ENCODE measurements at regions not wholly inside any gene's neighbourhood (a gene's known extent, or its start where the extent isn't known, plus 50 kb on each side); places are given as distances from the start of the nearest gene placed in this dataset.

DNA sequence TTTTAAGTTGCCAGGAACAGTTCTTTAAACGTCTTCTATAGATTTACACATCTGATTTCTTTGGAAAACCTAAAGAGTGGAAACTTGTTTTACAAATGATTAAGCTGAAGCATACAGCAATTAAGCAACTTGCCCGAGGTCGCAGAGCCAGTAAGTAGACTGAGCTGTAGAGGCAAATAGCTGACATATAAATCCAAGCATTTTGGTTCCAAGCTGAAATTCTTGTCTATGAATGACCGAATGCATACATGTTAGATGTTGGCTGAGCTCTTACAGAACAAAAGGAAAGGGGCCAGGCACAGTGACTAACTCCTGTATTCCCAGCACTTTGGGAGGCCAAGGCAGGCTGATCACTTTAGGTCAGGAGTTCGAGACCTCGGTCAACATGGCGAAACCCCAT lies 101.8 kb upstream of the SGK1 start:
- TF ChIP-seq ZNF274 (IDR thresholded peaks at IDR 0.05; ENCODE audit: borderline replicate concordance, extremely low read depth, low read length) (no peak), TAF1 (IDR thresholded peaks at IDR 0.05; ENCODE audit: low read depth, low read length) (no peak), EZH2 (IDR thresholded peaks at IDR 0.05; ENCODE audit: low read depth, low read length, severe bottlenecking) (no peak), SIN3A (conservative IDR thresholded peaks at IDR 0.05 in 1 of 2, IDR thresholded peaks at IDR 0.05 in 1 of 2; ENCODE audit: low read depth in 1 of 2, low read length in 2 of 2) (no peak), RNF2 (IDR thresholded peaks at IDR 0.05; ENCODE audit: borderline replicate concordance, low read depth, low read length, missing control alignments, poor library complexity, severe bottlenecking) (no peak), SRF (IDR thresholded peaks at IDR 0.05; ENCODE audit: low read depth, low read length) (no peak), SP1 (IDR thresholded peaks at IDR 0.05; ENCODE audit: low read depth, low read length) (no peak), JUND (IDR thresholded peaks at IDR 0.05; ENCODE audit: low read length) (no peak), POLR2A (IDR thresholded peaks at IDR 0.05; ENCODE audit: control extremely low read depth in 1 of 2, low read depth in 2 of 2, low read length in 2 of 2) (no peak), RFX5 (IDR thresholded peaks at IDR 0.05; ENCODE audit: borderline replicate concordance, low read depth, low read length) (no peak)
- TF ChIP-seq, protein P1, sequence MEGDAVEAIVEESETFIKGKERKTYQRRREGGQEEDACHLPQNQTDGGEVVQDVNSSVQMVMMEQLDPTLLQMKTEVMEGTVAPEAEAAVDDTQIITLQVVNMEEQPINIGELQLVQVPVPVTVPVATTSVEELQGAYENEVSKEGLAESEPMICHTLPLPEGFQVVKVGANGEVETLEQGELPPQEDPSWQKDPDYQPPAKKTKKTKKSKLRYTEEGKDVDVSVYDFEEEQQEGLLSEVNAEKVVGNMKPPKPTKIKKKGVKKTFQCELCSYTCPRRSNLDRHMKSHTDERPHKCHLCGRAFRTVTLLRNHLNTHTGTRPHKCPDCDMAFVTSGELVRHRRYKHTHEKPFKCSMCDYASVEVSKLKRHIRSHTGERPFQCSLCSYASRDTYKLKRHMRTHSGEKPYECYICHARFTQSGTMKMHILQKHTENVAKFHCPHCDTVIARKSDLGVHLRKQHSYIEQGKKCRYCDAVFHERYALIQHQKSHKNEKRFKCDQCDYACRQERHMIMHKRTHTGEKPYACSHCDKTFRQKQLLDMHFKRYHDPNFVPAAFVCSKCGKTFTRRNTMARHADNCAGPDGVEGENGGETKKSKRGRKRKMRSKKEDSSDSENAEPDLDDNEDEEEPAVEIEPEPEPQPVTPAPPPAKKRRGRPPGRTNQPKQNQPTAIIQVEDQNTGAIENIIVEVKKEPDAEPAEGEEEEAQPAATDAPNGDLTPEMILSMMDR (IDR thresholded peaks at IDR 0.05; ENCODE audit: control extremely low read depth in 1 of 3, insufficient read depth in 1 of 3, low read depth in 1 of 3, low read length in 3 of 3) = no peak
- TF ChIP-seq, protein P2, sequence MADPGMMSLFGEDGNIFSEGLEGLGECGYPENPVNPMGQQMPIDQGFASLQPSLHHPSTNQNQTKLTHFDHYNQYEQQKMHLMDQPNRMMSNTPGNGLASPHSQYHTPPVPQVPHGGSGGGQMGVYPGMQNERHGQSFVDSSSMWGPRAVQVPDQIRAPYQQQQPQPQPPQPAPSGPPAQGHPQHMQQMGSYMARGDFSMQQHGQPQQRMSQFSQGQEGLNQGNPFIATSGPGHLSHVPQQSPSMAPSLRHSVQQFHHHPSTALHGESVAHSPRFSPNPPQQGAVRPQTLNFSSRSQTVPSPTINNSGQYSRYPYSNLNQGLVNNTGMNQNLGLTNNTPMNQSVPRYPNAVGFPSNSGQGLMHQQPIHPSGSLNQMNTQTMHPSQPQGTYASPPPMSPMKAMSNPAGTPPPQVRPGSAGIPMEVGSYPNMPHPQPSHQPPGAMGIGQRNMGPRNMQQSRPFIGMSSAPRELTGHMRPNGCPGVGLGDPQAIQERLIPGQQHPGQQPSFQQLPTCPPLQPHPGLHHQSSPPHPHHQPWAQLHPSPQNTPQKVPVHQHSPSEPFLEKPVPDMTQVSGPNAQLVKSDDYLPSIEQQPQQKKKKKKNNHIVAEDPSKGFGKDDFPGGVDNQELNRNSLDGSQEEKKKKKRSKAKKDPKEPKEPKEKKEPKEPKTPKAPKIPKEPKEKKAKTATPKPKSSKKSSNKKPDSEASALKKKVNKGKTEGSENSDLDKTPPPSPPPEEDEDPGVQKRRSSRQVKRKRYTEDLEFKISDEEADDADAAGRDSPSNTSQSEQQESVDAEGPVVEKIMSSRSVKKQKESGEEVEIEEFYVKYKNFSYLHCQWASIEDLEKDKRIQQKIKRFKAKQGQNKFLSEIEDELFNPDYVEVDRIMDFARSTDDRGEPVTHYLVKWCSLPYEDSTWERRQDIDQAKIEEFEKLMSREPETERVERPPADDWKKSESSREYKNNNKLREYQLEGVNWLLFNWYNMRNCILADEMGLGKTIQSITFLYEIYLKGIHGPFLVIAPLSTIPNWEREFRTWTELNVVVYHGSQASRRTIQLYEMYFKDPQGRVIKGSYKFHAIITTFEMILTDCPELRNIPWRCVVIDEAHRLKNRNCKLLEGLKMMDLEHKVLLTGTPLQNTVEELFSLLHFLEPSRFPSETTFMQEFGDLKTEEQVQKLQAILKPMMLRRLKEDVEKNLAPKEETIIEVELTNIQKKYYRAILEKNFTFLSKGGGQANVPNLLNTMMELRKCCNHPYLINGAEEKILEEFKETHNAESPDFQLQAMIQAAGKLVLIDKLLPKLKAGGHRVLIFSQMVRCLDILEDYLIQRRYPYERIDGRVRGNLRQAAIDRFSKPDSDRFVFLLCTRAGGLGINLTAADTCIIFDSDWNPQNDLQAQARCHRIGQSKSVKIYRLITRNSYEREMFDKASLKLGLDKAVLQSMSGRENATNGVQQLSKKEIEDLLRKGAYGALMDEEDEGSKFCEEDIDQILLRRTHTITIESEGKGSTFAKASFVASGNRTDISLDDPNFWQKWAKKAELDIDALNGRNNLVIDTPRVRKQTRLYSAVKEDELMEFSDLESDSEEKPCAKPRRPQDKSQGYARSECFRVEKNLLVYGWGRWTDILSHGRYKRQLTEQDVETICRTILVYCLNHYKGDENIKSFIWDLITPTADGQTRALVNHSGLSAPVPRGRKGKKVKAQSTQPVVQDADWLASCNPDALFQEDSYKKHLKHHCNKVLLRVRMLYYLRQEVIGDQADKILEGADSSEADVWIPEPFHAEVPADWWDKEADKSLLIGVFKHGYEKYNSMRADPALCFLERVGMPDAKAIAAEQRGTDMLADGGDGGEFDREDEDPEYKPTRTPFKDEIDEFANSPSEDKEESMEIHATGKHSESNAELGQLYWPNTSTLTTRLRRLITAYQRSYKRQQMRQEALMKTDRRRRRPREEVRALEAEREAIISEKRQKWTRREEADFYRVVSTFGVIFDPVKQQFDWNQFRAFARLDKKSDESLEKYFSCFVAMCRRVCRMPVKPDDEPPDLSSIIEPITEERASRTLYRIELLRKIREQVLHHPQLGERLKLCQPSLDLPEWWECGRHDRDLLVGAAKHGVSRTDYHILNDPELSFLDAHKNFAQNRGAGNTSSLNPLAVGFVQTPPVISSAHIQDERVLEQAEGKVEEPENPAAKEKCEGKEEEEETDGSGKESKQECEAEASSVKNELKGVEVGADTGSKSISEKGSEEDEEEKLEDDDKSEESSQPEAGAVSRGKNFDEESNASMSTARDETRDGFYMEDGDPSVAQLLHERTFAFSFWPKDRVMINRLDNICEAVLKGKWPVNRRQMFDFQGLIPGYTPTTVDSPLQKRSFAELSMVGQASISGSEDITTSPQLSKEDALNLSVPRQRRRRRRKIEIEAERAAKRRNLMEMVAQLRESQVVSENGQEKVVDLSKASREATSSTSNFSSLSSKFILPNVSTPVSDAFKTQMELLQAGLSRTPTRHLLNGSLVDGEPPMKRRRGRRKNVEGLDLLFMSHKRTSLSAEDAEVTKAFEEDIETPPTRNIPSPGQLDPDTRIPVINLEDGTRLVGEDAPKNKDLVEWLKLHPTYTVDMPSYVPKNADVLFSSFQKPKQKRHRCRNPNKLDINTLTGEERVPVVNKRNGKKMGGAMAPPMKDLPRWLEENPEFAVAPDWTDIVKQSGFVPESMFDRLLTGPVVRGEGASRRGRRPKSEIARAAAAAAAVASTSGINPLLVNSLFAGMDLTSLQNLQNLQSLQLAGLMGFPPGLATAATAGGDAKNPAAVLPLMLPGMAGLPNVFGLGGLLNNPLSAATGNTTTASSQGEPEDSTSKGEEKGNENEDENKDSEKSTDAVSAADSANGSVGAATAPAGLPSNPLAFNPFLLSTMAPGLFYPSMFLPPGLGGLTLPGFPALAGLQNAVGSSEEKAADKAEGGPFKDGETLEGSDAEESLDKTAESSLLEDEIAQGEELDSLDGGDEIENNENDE (IDR thresholded peaks at IDR 0.05; ENCODE audit: insufficient replicate concordance, low read length) = no peak
- TF ChIP-seq, protein P3, sequence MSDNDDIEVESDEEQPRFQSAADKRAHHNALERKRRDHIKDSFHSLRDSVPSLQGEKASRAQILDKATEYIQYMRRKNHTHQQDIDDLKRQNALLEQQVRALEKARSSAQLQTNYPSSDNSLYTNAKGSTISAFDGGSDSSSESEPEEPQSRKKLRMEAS (IDR thresholded peaks at IDR 0.05) = no peak
